ENCODE measurements at regions not wholly inside any gene's neighbourhood (a gene's known extent, or its start where the extent isn't known, plus 50 kb on each side); places are given as distances from the start of the nearest gene placed in this dataset.

GRCh38 chr9:82492274-82492673, 503.7 kb downstream of the SPATA31D1 start:
- H3K36me3 ChIP-seq (ENCODE audit: low read depth): no peaks in the 10 kb centered on the region
- intact Hi-C loops (cut with DNase I, micrococcal nuclease): no loop called here
- H3K4me3 ChIP-seq: no peak overlapping the region
- TF ChIP-seq CTCF (IDR thresholded peaks at IDR 0.05): no peak
- H3K9me3 ChIP-seq: no peaks in the 10 kb centered on the region
- ATAC-seq: no peak
- no peak for DNase-seq
- H3K4me1 ChIP-seq (ENCODE audit: low read depth): no peaks in the 10 kb centered on the region

- H3K9me3 ChIP-seq: no peaks in the 10 kb centered on the region
- no peak overlapping the region for H3K4me3 ChIP-seq
- no peak for TF ChIP-seq CTCF (IDR thresholded peaks at IDR 0.05)
- H3K4me1 ChIP-seq (ENCODE audit: low read depth): no peaks in the 10 kb centered on the region
- H3K36me3 ChIP-seq (ENCODE audit: low read depth): no peaks in the 10 kb centered on the region
- DNase-seq (no peak), ATAC-seq (no peak)
- intact Hi-C loops (cut with DNase I, micrococcal nuclease): no loop called here
These were observed 507.6 kb downstream of the SPATA31D1 start for GRCh38 chr9:82495884-82496777.

- intact Hi-C loops (cut with DNase I, micrococcal nuclease): no loop called here
- Histone ChIP-seq H3K4me1 (ENCODE audit: low read depth) (no peaks in the 10 kb centered on the region), H3K36me3 (ENCODE audit: low read depth) (no peaks in the 10 kb centered on the region), H3K4me3 (no peak overlapping the region), H3K9me3 (no peaks in the 10 kb centered on the region)
- DNase-seq (no peak), ATAC-seq (no peak)
- TF ChIP-seq CTCF (IDR thresholded peaks at IDR 0.05): no peak
These were observed 510.2 kb downstream of the SPATA31D1 start for GRCh38 chr9:82498541-82499317.

GRCh38 chr9:82499337-82499736, 510.8 kb downstream of the SPATA31D1 start:
- Histone ChIP-seq H3K4me1 (ENCODE audit: low read depth) (no peaks in the 10 kb centered on the region), H3K9me3 (no peaks in the 10 kb centered on the region), H3K4me3 (no peak overlapping the region), H3K36me3 (ENCODE audit: low read depth) (no peaks in the 10 kb centered on the region)
- DNase-seq: no peak
- ATAC-seq: no peak
- no peak for TF ChIP-seq CTCF (IDR thresholded peaks at IDR 0.05)
- intact Hi-C loops (cut with DNase I, micrococcal nuclease): no loop called here

GRCh38 chr9:82504620-82505019, 516.0 kb downstream of the SPATA31D1 start:
- Histone ChIP-seq H3K4me1 (ENCODE audit: low read depth) (no peaks in the 10 kb centered on the region), H3K9me3 (no peaks in the 10 kb centered on the region), H3K36me3 (ENCODE audit: low read depth) (no peaks in the 10 kb centered on the region), H3K4me3 (no peak overlapping the region)
- ATAC-seq: no peak
- TF ChIP-seq CTCF (IDR thresholded peaks at IDR 0.05): no peak
- intact Hi-C loops (cut with DNase I, micrococcal nuclease): no loop called here
- no peak for DNase-seq
